Left cardiac atrium (tissue), 4 donors: ENCODE measurements at regions not wholly inside any gene's neighbourhood (a gene's known extent, or its start where the extent isn't known, plus 50 kb on each side); places are given as distances from the start of the nearest gene placed in this dataset.

Source experiments
- ATAC-seq, 2 donors: fragments of 200-7000 bp; cut with Tn5 transposase; one replicate each; pipeline ENCODE4 v1.9.1; 2020; ENCODE audit warnings: mild to moderate bottlenecking in 2 of 2, moderate library complexity in 2 of 2
- DNase-seq: peaks from one replicate; pipeline ENCODE4 v3.0.0-alpha.2; 2020
- intact Hi-C, 2 donors: fragments of 100-400 bp; cut with DNase I; formaldehyde crosslinking; loops; one replicate each; pipeline versions ENCODE4 v1.14.1 to v1.15.1; 2022 to 2023
- donor health status: DM: no; HTN: yes; CAD: no.
- donor health status: DM: no; HTN: yes; CAD: no; lungs with severe emphysema.
- donor health status: DM: yes; HTN: yes; CAD: no.
- donor health status: Dilated cardiomyopathy.

- ATAC-seq (no peak), DNase-seq (no peak)
- intact Hi-C loops: no loop called here
These were observed 53.1 kb upstream of the ATF7IP2 start for GRCh38 chr16:10332775-10333174.

- no peak for ATAC-seq
- DNase-seq: no peak
- intact Hi-C loops: no loop called here
These were observed 52.4 kb upstream of the ATF7IP2 start for GRCh38 chr16:10333321-10334032.

GRCh38 chr16:10335681-10336080 is 50.2 kb upstream of the ATF7IP2 start:
- intact Hi-C loops: loop anchor here in 1 of 2 donors (5.0 kb wide), 1 partner anchor 47 kb away; no protein-coding TSS in a partner anchor
- no peak for DNase-seq
- ATAC-seq: no peak
